GM10266 (cell line): ENCODE measurements at regions not wholly inside any gene's neighbourhood (a gene's known extent, or its start where the extent isn't known, plus 50 kb on each side); places are given as distances from the start of the nearest gene placed in this dataset.
"Not testable (repeated sequence)": the region's sequence is repeated elsewhere in the genome, so short reads cannot be mapped to it uniquely, and the experiment has no call there.

ENCODE experiments used
- DNase-seq: peaks from one replicate; pipeline ENCODE4 v3.0.0; 2012; ENCODE audit errors: extremely low spot score
- CTCF ChIP-seq: IDR thresholded peaks from 2 replicates; pipeline ENCODE4 v1.5.1; 2012; ENCODE audit warnings: mild to moderate bottlenecking, low read depth; ENCODE audit not compliant: control insufficient read depth, insufficient read depth; ENCODE audit errors: missing control alignments

GRCh38 chr13:22800526-22801401, 380.0 kb upstream of the SGCG start:
- no peak for TF ChIP-seq CTCF

GRCh38 chr13:22801402-22802003, 379.3 kb upstream of the SGCG start:
- TF ChIP-seq CTCF, result peak; percentile 32
- no peak for DNase-seq

More at GRCh38 chr13:22800526-22801401, 380.0 kb upstream of the SGCG start:
- DNase-seq, result no peak

GRCh38 chr13:22812793-22813192, 368.0 kb upstream of the SGCG start:
- no peak for DNase-seq
- no peak for TF ChIP-seq CTCF

GRCh38 chr13:22813531-22814377, 367.0 kb upstream of the SGCG start:
- DNase-seq, result not testable (repeated sequence)

- DNase-seq, result not testable (repeated sequence)
Observed at GRCh38 chr13:22814433-22814832, 366.3 kb upstream of the SGCG start.

- no peak for TF ChIP-seq CTCF
- no peak for DNase-seq
Observed at GRCh38 chr13:22821589-22821988, 359.2 kb upstream of the SGCG start.

GRCh38 chr13:22825186-22825585, 355.6 kb upstream of the SGCG start:
- DNase-seq, result no peak
- TF ChIP-seq CTCF, result no peak

GRCh38 chr13:22828081-22828480, 352.7 kb upstream of the SGCG start:
- no peak for DNase-seq
- no peak for TF ChIP-seq CTCF
